ENCODE measurements at regions not wholly inside any gene's neighbourhood (a gene's known extent, or its start where the extent isn't known, plus 50 kb on each side); places are given as distances from the start of the nearest gene placed in this dataset.
"Not testable (repeated sequence)": the region's sequence is repeated elsewhere in the genome, so short reads cannot be mapped to it uniquely, and the experiment has no call there.

GRCh38 chr20:48490341-48490740 is 337.5 kb downstream of the PREX1 start:
- not testable (repeated sequence) for DNase-seq

GRCh38 chr20:48489656-48490055 is 338.1 kb downstream of the PREX1 start:
- no peak for DNase-seq

- no peak for DNase-seq
Observed at GRCh38 chr20:48489046-48489463, 338.7 kb downstream of the PREX1 start.

GRCh38 chr20:48488334-48489034 is 339.3 kb downstream of the PREX1 start:
- DNase-seq: not testable (repeated sequence)

GRCh38 chr20:48486065-48486464 is 341.7 kb downstream of the PREX1 start:
- DNase-seq: no peak

- not testable (repeated sequence) for DNase-seq
Observed at GRCh38 chr20:48485153-48485552, 342.6 kb downstream of the PREX1 start.

GRCh38 chr20:48483334-48484066 is 344.3 kb downstream of the PREX1 start:
- no peak for DNase-seq

- DNase-seq: no peak
Observed at GRCh38 chr20:48482790-48483189, 345.0 kb downstream of the PREX1 start.

- DNase-seq: no peak
Observed at GRCh38 chr20:48480216-48480772, 347.5 kb downstream of the PREX1 start.

- DNase-seq: no peak
Observed at GRCh38 chr20:48478806-48479585, 348.8 kb downstream of the PREX1 start.

GRCh38 chr20:48478370-48478769 is 349.4 kb downstream of the PREX1 start:
- no peak for DNase-seq

- no peak for DNase-seq
Observed at GRCh38 chr20:48476854-48477253, 350.9 kb downstream of the PREX1 start.

GRCh38 chr20:48474022-48474421 is 353.8 kb downstream of the PREX1 start:
- DNase-seq: no peak

GRCh38 chr20:48471759-48472408 is 355.9 kb downstream of the PREX1 start:
- no peak for DNase-seq

GRCh38 chr20:48471176-48471575 is 356.6 kb downstream of the PREX1 start:
- no peak for DNase-seq

GRCh38 chr20:48470141-48470540 is 357.7 kb downstream of the PREX1 start:
- no peak for DNase-seq

- DNase-seq: no peak
Observed at GRCh38 chr20:48469026-48469425, 358.8 kb downstream of the PREX1 start.

GRCh38 chr20:48468571-48468970 is 359.2 kb downstream of the PREX1 start:
- no peak for DNase-seq

GRCh38 chr20:48467622-48468021 is 360.2 kb downstream of the PREX1 start:
- no peak for DNase-seq

GRCh38 chr20:48465271-48465670 is 362.5 kb downstream of the PREX1 start:
- DNase-seq: no peak

GRCh38 chr20:48463916-48464315 is 363.9 kb downstream of the PREX1 start:
- no peak for DNase-seq

GRCh38 chr20:48463096-48463720 is 364.6 kb downstream of the PREX1 start:
- no peak for DNase-seq
